HepG2 (cell line): ENCODE measurements at regions not wholly inside any gene's neighbourhood (a gene's known extent, or its start where the extent isn't known, plus 50 kb on each side); places are given as distances from the start of the nearest gene placed in this dataset.

Source experiments
- EZH2 ChIP-seq: conservative IDR thresholded peaks from 2 replicates; pipeline ENCODE4 v1.6.1; 2012; ENCODE audit warnings: mild to moderate bottlenecking, low read depth, low read length, moderate library complexity
- TF ChIP-seq, protein P1 (sequence below): sonication (generic); formaldehyde crosslinking; IDR thresholded peaks from 2 replicates; pipeline ENCODE4 v1.5.0; 2020; ENCODE audit warnings: mild to moderate bottlenecking, missing genetic modification reagents, borderline replicate concordance

DNA sequence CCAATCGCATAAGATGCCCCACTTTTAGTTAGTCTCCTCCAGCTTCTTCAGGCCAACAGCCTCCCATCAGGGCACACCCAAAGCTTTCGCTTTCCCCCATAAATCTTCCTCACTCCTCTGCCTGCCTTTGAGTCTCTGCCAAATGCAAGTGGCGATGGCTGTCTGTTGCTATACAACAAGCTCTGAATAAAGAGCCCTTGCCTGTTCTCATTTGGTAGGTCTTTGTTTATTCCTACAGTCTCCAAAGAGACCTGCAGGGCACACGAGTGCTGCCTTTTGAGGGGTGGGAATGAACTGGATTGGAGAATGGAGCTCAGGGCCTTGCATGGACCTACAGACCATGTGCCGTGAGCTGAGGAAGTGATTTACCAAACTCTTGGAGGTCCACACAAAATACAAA, 52.2 kb upstream of the SOD3 start:
- TF ChIP-seq, protein P1, sequence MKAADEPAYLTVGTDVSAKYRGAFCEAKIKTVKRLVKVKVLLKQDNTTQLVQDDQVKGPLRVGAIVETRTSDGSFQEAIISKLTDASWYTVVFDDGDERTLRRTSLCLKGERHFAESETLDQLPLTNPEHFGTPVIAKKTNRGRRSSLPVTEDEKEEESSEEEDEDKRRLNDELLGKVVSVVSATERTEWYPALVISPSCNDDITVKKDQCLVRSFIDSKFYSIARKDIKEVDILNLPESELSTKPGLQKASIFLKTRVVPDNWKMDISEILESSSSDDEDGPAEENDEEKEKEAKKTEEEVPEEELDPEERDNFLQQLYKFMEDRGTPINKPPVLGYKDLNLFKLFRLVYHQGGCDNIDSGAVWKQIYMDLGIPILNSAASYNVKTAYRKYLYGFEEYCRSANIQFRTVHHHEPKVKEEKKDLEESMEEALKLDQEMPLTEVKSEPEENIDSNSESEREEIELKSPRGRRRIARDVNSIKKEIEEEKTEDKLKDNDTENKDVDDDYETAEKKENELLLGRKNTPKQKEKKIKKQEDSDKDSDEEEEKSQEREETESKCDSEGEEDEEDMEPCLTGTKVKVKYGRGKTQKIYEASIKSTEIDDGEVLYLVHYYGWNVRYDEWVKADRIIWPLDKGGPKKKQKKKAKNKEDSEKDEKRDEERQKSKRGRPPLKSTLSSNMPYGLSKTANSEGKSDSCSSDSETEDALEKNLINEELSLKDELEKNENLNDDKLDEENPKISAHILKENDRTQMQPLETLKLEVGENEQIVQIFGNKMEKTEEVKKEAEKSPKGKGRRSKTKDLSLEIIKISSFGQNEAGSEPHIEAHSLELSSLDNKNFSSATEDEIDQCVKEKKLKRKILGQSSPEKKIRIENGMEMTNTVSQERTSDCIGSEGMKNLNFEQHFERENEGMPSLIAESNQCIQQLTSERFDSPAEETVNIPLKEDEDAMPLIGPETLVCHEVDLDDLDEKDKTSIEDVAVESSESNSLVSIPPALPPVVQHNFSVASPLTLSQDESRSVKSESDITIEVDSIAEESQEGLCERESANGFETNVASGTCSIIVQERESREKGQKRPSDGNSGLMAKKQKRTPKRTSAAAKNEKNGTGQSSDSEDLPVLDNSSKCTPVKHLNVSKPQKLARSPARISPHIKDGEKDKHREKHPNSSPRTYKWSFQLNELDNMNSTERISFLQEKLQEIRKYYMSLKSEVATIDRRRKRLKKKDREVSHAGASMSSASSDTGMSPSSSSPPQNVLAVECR: no peak
- TF ChIP-seq EZH2: no peak
